Stomach (tissue), 4 donors: ENCODE measurements at regions not wholly inside any gene's neighbourhood (a gene's known extent, or its start where the extent isn't known, plus 50 kb on each side); places are given as distances from the start of the nearest gene placed in this dataset.

Source experiments
- POLR2A ChIP-seq, 4 donors: fragments of 450-650 bp; IDR thresholded peaks; one replicate each; pipeline ENCODE4 v1.6.1; 2016; ENCODE audit warnings: antibody characterized with exemption in 4 of 4, control low read depth in 2 of 4, mild to moderate bottlenecking in 1 of 4, moderate library complexity in 1 of 4
- POLR2AphosphoS5 ChIP-seq, 3 donors: sonication (generic); formaldehyde crosslinking; IDR thresholded peaks; one replicate each; pipeline ENCODE4 v1.6.1; 2016; ENCODE audit warnings: antibody characterized with exemption in 3 of 3
- TF ChIP-seq, protein P1 (sequence below), 7 experiments: fragments of 450-650 bp in 4 of 7; fragments of 200-600 bp in 3 of 7; sonication (generic) in 3 of 7; IDR thresholded peaks; one replicate each; pipeline ENCODE4 v1.5.1; 2016 to 2019; ENCODE audit warnings: antibody characterized with exemption in 7 of 7, control low read depth in 2 of 7, mild to moderate bottlenecking in 1 of 7

- TF ChIP-seq, protein P1, sequence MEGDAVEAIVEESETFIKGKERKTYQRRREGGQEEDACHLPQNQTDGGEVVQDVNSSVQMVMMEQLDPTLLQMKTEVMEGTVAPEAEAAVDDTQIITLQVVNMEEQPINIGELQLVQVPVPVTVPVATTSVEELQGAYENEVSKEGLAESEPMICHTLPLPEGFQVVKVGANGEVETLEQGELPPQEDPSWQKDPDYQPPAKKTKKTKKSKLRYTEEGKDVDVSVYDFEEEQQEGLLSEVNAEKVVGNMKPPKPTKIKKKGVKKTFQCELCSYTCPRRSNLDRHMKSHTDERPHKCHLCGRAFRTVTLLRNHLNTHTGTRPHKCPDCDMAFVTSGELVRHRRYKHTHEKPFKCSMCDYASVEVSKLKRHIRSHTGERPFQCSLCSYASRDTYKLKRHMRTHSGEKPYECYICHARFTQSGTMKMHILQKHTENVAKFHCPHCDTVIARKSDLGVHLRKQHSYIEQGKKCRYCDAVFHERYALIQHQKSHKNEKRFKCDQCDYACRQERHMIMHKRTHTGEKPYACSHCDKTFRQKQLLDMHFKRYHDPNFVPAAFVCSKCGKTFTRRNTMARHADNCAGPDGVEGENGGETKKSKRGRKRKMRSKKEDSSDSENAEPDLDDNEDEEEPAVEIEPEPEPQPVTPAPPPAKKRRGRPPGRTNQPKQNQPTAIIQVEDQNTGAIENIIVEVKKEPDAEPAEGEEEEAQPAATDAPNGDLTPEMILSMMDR (IDR thresholded peaks at IDR 0.05): no peak
- TF ChIP-seq POLR2A (IDR thresholded peaks at IDR 0.05) (no peak), POLR2AphosphoS5 (IDR thresholded peaks at IDR 0.05) (no peak)
Measured at GRCh38 chr10:130513686-130514476, 377.7 kb downstream of the GLRX3 start.
